ENCODE measurements at regions not wholly inside any gene's neighbourhood (a gene's known extent, or its start where the extent isn't known, plus 50 kb on each side); places are given as distances from the start of the nearest gene placed in this dataset.
"Not testable (repeated sequence)": the region's sequence is repeated elsewhere in the genome, so short reads cannot be mapped to it uniquely, and the experiment has no call there.

GRCh38 chr4:93982255-93982654, 153.7 kb downstream of the ATOH1 start:
- no peaks in the 10 kb centered on the region for H3K27me3 ChIP-seq
- no peak for DNase-seq
- no peaks in the 10 kb centered on the region for H3K4me1 ChIP-seq
- H3K9me3 ChIP-seq (replicated peaks), result no peaks in the 10 kb centered on the region
- no peaks in the 10 kb centered on the region for H3K36me3 ChIP-seq
- no peak overlapping the region for H3K4me3 ChIP-seq
- H3K27ac ChIP-seq, result no peak overlapping the region

- no peaks in the 10 kb centered on the region for H3K27me3 ChIP-seq
- H3K4me3 ChIP-seq, result no peak overlapping the region
- H3K9me3 ChIP-seq (replicated peaks), result no peaks in the 10 kb centered on the region
- H3K4me1 ChIP-seq, result no peaks in the 10 kb centered on the region
- H3K27ac ChIP-seq, result no peak overlapping the region
- no peaks in the 10 kb centered on the region for H3K36me3 ChIP-seq
- DNase-seq, result no peak
Measured at GRCh38 chr4:93983140-93983539, 154.6 kb downstream of the ATOH1 start.

- Histone ChIP-seq H3K36me3 (no peaks in the 10 kb centered on the region), H3K4me1 (no peaks in the 10 kb centered on the region), H3K9me3 (replicated peaks) (no peaks in the 10 kb centered on the region), H3K27ac (no peak overlapping the region), H3K27me3 (0 out of 2 replicates have a peak, but pooled peaks cover 4% of the 10 kb centered on the region), H3K4me3 (no peak overlapping the region)
- DNase-seq, result no peak
Measured at GRCh38 chr4:93994175-93994994, 165.8 kb downstream of the ATOH1 start.

- H3K4me3 ChIP-seq, result no peak overlapping the region
- H3K4me1 ChIP-seq, result no peaks in the 10 kb centered on the region
- no peaks in the 10 kb centered on the region for H3K9me3 ChIP-seq (replicated peaks)
- 0 out of 2 replicates have a peak, but pooled peaks cover 4% of the 10 kb centered on the region for H3K27me3 ChIP-seq
- no peak for DNase-seq
- no peaks in the 10 kb centered on the region for H3K36me3 ChIP-seq
- H3K27ac ChIP-seq, result no peak overlapping the region
Measured at GRCh38 chr4:93996895-93997294, 168.3 kb downstream of the ATOH1 start.

GRCh38 chr4:94000559-94000958, 172.0 kb downstream of the ATOH1 start:
- Histone ChIP-seq H3K27ac (no peak overlapping the region), H3K9me3 (replicated peaks) (no peaks in the 10 kb centered on the region), H3K36me3 (no peaks in the 10 kb centered on the region), H3K27me3 (no peaks in the 10 kb centered on the region), H3K4me3 (no peak overlapping the region), H3K4me1 (no peaks in the 10 kb centered on the region)
- no peak for DNase-seq

- Histone ChIP-seq H3K27me3 (no peaks in the 10 kb centered on the region), H3K4me1 (no peaks in the 10 kb centered on the region), H3K36me3 (no peaks in the 10 kb centered on the region), H3K9me3 (replicated peaks) (no peaks in the 10 kb centered on the region), H3K4me3 (no peak overlapping the region), H3K27ac (no peak overlapping the region)
- DNase-seq, result no peak
Measured at GRCh38 chr4:94006932-94007331, 178.4 kb downstream of the ATOH1 start.

GRCh38 chr4:94011190-94011589, 182.6 kb downstream of the ATOH1 start:
- Histone ChIP-seq H3K27me3 (no peaks in the 10 kb centered on the region), H3K4me1 (no peaks in the 10 kb centered on the region), H3K27ac (no peak overlapping the region), H3K4me3 (no peak overlapping the region), H3K36me3 (no peaks in the 10 kb centered on the region), H3K9me3 (replicated peaks) (no peaks in the 10 kb centered on the region)
- no peak for DNase-seq

GRCh38 chr4:94014484-94015136, 186.1 kb downstream of the ATOH1 start:
- DNase-seq, result no peak
- H3K27me3 ChIP-seq, result no peaks in the 10 kb centered on the region
- H3K4me3 ChIP-seq, result no peak overlapping the region
- no peaks in the 10 kb centered on the region for H3K4me1 ChIP-seq
- H3K9me3 ChIP-seq (replicated peaks), result no peaks in the 10 kb centered on the region
- H3K36me3 ChIP-seq, result no peaks in the 10 kb centered on the region
- no peak overlapping the region for H3K27ac ChIP-seq

- H3K4me3 ChIP-seq, result no peak overlapping the region
- H3K36me3 ChIP-seq, result no peaks in the 10 kb centered on the region
- H3K4me1 ChIP-seq, result no peaks in the 10 kb centered on the region
- H3K27me3 ChIP-seq, result no peaks in the 10 kb centered on the region
- no peaks in the 10 kb centered on the region for H3K9me3 ChIP-seq (replicated peaks)
- DNase-seq, result no peak
- H3K27ac ChIP-seq, result no peak overlapping the region
Measured at GRCh38 chr4:94015956-94016355, 187.4 kb downstream of the ATOH1 start.

- Histone ChIP-seq H3K4me3 (no peak overlapping the region), H3K4me1 (peaks cover 6% of the 10 kb centered on the region), H3K9me3 (replicated peaks) (peaks cover 2% of the 10 kb centered on the region; the same call in 1 of the 2 replicates), H3K27me3 (no peaks in the 10 kb centered on the region), H3K36me3 (no peaks in the 10 kb centered on the region; the same call in 1 of the 2 replicates), H3K27ac (peak overlapping the region; percentile 69)
- DNase-seq, result peak; percentile 73 to 83
Measured at GRCh38 chr4:94032754-94033153, 174.9 kb upstream of the SMARCAD1 start.

GRCh38 chr4:94036964-94037363, 170.7 kb upstream of the SMARCAD1 start:
- Histone ChIP-seq H3K4me1 (peaks cover 3% of the 10 kb centered on the region), H3K4me3 (no peak overlapping the region), H3K9me3 (replicated peaks) (no peaks in the 10 kb centered on the region), H3K27me3 (no peaks in the 10 kb centered on the region), H3K27ac (no peak overlapping the region), H3K36me3 (no peaks in the 10 kb centered on the region; the same call in 1 of the 2 replicates)
- peak in 1 of 2 experiments; percentile 24 for DNase-seq

- H3K27me3 ChIP-seq, result no peaks in the 10 kb centered on the region
- H3K27ac ChIP-seq, result no peak overlapping the region
- no peaks in the 10 kb centered on the region for H3K9me3 ChIP-seq (replicated peaks)
- no peak overlapping the region for H3K4me3 ChIP-seq
- H3K36me3 ChIP-seq, result no peaks in the 10 kb centered on the region; the same call in 1 of the 2 replicates
- peak in 1 of 2 experiments; percentile 33 for DNase-seq
- H3K4me1 ChIP-seq, result no peaks in the 10 kb centered on the region
Measured at GRCh38 chr4:94038195-94038594, 169.5 kb upstream of the SMARCAD1 start.

GRCh38 chr4:94039226-94039625, 168.4 kb upstream of the SMARCAD1 start:
- no peak overlapping the region for H3K4me3 ChIP-seq
- no peaks in the 10 kb centered on the region for H3K4me1 ChIP-seq
- no peaks in the 10 kb centered on the region for H3K27me3 ChIP-seq
- no peak overlapping the region for H3K27ac ChIP-seq
- no peaks in the 10 kb centered on the region; the same call in 1 of the 2 replicates for H3K36me3 ChIP-seq
- H3K9me3 ChIP-seq (replicated peaks), result no peaks in the 10 kb centered on the region
- no peak for DNase-seq

- H3K4me3 ChIP-seq; H3K27ac ChIP-seq; H3K36me3 ChIP-seq; H3K9me3 ChIP-seq (replicated peaks); DNase-seq; H3K27me3 ChIP-seq; H3K4me1 ChIP-seq: not testable (repeated sequence)
Measured at GRCh38 chr4:94044471-94044870, 163.2 kb upstream of the SMARCAD1 start.

GRCh38 chr4:94063084-94063483, 144.6 kb upstream of the SMARCAD1 start:
- Histone ChIP-seq H3K9me3 (replicated peaks) (no peaks in the 10 kb centered on the region), H3K4me3 (no peak overlapping the region), H3K27me3 (0 out of 2 replicates have a peak, but pooled peaks cover 3% of the 10 kb centered on the region), H3K27ac (no peak overlapping the region), H3K4me1 (no peaks in the 10 kb centered on the region), H3K36me3 (no peaks in the 10 kb centered on the region)
- no peak for DNase-seq
